ENCODE measurements at regions not wholly inside any gene's neighbourhood (a gene's known extent, or its start where the extent isn't known, plus 50 kb on each side); places are given as distances from the start of the nearest gene placed in this dataset.

DNA sequence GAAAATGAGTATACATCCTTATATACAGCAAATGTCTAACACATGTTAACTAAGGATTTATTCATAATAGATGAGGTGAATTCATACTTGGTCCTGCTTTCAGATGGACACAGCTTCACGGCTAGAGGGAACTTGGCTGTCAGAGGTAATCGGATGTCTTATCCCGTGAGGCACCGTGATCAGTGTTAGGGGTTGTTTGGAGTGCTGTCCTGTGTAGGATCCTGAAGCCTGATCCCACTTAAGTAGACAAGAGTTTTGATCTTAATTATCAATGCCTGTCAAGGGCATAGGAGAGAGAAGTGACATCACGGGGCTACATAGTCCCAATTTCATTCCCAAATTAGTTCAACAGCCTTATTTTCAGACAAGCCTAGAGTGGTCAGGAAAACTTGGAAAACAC is 204.6 kb downstream of the RNF144A start:
- peaks cover under 1% of the 10 kb centered on the region; the same call in 1 of the 2 replicates for H3K27me3 ChIP-seq (replicated peaks; ENCODE audit: control insufficient read depth, insufficient read depth, low read length)
- intact Hi-C loops (cut with micrococcal nuclease; ENCODE audit: unreplicated experiment): no loop called here
- no peaks in the 10 kb centered on the region for H3K4me1 Mint-ChIP-seq (ENCODE audit: low read depth, unreplicated experiment)
- no peaks in the 10 kb centered on the region for H3K36me3 Mint-ChIP-seq (ENCODE audit: insufficient read depth, unreplicated experiment)
- H3K4me1 ChIP-seq: no peaks in the 10 kb centered on the region
- no peaks in the 10 kb centered on the region for H3K9me3 Mint-ChIP-seq (ENCODE audit: unreplicated experiment)
- peaks cover 8% of the 10 kb centered on the region for H3K27me3 Mint-ChIP-seq (ENCODE audit: insufficient read depth, unreplicated experiment)
- no peak for TF ChIP-seq CTCF (IDR thresholded peaks at IDR 0.05; ENCODE audit: insufficient read depth in 1 of 2, low read depth in 1 of 2, low read length in 1 of 2, severe bottlenecking in 1 of 2, unreplicated experiment in 1 of 2)
- no peaks in the 10 kb centered on the region for H3K36me3 ChIP-seq (ENCODE audit: control insufficient read depth, insufficient read depth, low read length)
- no peak overlapping the region for H3K4me3 Mint-ChIP-seq (ENCODE audit: unreplicated experiment)
- no peak overlapping the region for H3K27ac Mint-ChIP-seq (ENCODE audit: unreplicated experiment)
- 0 out of 2 replicates have a peak, but pooled peaks cover 4% of the 10 kb centered on the region for H3K9me3 ChIP-seq
- BruUV-seq (replicated peaks): no TSS peak
- ChIA-PET POLR2A (no interaction called here), CTCF (no interaction called here)
- no peak for DNase-seq
- H3K4me3 ChIP-seq (ENCODE audit: low read depth, low read length): no peak overlapping the region

DNA sequence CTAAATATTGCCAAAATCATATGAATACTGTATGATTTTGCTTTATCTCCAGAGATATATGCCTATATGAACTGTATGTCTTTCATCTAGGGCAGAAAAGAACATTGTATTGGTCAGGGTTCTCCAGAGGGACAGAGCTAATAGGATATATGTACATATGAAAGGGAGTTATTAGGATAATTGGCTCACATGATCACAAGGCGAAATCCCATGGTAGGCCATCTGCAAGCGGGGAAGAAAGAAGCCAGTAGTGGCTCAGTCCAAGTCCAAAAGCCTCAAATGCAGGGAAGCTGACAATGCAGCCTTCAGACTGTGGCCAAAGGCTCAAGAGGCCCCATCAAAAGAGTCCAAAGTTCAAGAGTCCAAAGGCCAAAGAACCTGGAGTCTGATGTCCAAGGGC is 209.9 kb downstream of the RNF144A start:
- ChIA-PET CTCF (no interaction called here), POLR2A (no interaction called here)
- no peaks in the 10 kb centered on the region for H3K36me3 ChIP-seq (ENCODE audit: control insufficient read depth, insufficient read depth, low read length)
- no peaks in the 10 kb centered on the region for H3K27me3 ChIP-seq (replicated peaks; ENCODE audit: control insufficient read depth, insufficient read depth, low read length)
- BruUV-seq (replicated peaks): no TSS peak
- Mint-ChIP-seq H3K27me3 (ENCODE audit: insufficient read depth, unreplicated experiment) (peaks cover 3% of the 10 kb centered on the region), H3K9me3 (ENCODE audit: unreplicated experiment) (peaks cover 19% of the 10 kb centered on the region), H3K4me3 (ENCODE audit: unreplicated experiment) (no peak overlapping the region), H3K4me1 (ENCODE audit: low read depth, unreplicated experiment) (no peaks in the 10 kb centered on the region), H3K27ac (ENCODE audit: unreplicated experiment) (no peak overlapping the region), H3K36me3 (ENCODE audit: insufficient read depth, unreplicated experiment) (peaks cover 5% of the 10 kb centered on the region)
- H3K4me1 ChIP-seq: no peaks in the 10 kb centered on the region
- DNase-seq: no peak
- no peak overlapping the region for H3K4me3 ChIP-seq (ENCODE audit: low read depth, low read length)
- 0 out of 2 replicates have a peak, but pooled peaks cover 4% of the 10 kb centered on the region for H3K9me3 ChIP-seq
- TF ChIP-seq CTCF (IDR thresholded peaks at IDR 0.05; ENCODE audit: insufficient read depth in 1 of 2, low read depth in 1 of 2, low read length in 1 of 2, severe bottlenecking in 1 of 2, unreplicated experiment in 1 of 2): no peak
- intact Hi-C loops (cut with micrococcal nuclease; ENCODE audit: unreplicated experiment): no loop called here

GRCh38 chr2:7127687-7128086 is 210.5 kb downstream of the RNF144A start:
- no peak overlapping the region for H3K4me3 Mint-ChIP-seq (ENCODE audit: unreplicated experiment)
- Histone ChIP-seq H3K4me3 (ENCODE audit: low read depth, low read length) (no peak overlapping the region), H3K27me3 (replicated peaks; ENCODE audit: control insufficient read depth, insufficient read depth, low read length) (no peaks in the 10 kb centered on the region), H3K4me1 (no peaks in the 10 kb centered on the region), H3K36me3 (ENCODE audit: control insufficient read depth, insufficient read depth, low read length) (no peaks in the 10 kb centered on the region), H3K9me3 (0 out of 2 replicates have a peak, but pooled peaks cover 4% of the 10 kb centered on the region)
- CTCF ChIA-PET: no interaction called here
- H3K4me1 Mint-ChIP-seq (ENCODE audit: low read depth, unreplicated experiment): no peaks in the 10 kb centered on the region
- POLR2A ChIA-PET: no interaction called here
- peaks cover 3% of the 10 kb centered on the region for H3K27me3 Mint-ChIP-seq (ENCODE audit: insufficient read depth, unreplicated experiment)
- no peak overlapping the region for H3K27ac Mint-ChIP-seq (ENCODE audit: unreplicated experiment)
- peaks cover 19% of the 10 kb centered on the region for H3K9me3 Mint-ChIP-seq (ENCODE audit: unreplicated experiment)
- BruUV-seq (replicated peaks): no TSS peak
- TF ChIP-seq CTCF (IDR thresholded peaks at IDR 0.05; ENCODE audit: insufficient read depth in 1 of 2, low read depth in 1 of 2, low read length in 1 of 2, severe bottlenecking in 1 of 2, unreplicated experiment in 1 of 2): no peak
- intact Hi-C loops (cut with micrococcal nuclease; ENCODE audit: unreplicated experiment): no loop called here
- DNase-seq: no peak
- peaks cover 5% of the 10 kb centered on the region for H3K36me3 Mint-ChIP-seq (ENCODE audit: insufficient read depth, unreplicated experiment)

Measured in Caco-2 (cell line).